ENCODE measurements at regions not wholly inside any gene's neighbourhood (a gene's known extent, or its start where the extent isn't known, plus 50 kb on each side); places are given as distances from the start of the nearest gene placed in this dataset.

- no peak for DNase-seq
Measured at GRCh38 chr11:18878211-18878610, 61.0 kb downstream of the MRGPRX1 start.

GRCh38 chr11:18865951-18866350 is 73.3 kb downstream of the MRGPRX1 start:
- DNase-seq, result no peak

GRCh38 chr11:18865261-18865660 is 73.7 kb upstream of the PTPN5 start:
- no peak for DNase-seq

GRCh38 chr11:18853086-18853720 is 61.6 kb upstream of the PTPN5 start:
- DNase-seq, result peak; percentile 41

- no peak for DNase-seq
Measured at GRCh38 chr11:18849406-18849805, 57.8 kb upstream of the PTPN5 start.

GRCh38 chr11:18844753-18845367 is 53.3 kb upstream of the PTPN5 start:
- DNase-seq, result peak; percentile 48
